ENCODE measurements at regions not wholly inside any gene's neighbourhood (a gene's known extent, or its start where the extent isn't known, plus 50 kb on each side); places are given as distances from the start of the nearest gene placed in this dataset.

GRCh38 chr9:73890685-73891277 is 606.4 kb upstream of the RORB start:
- H3K4me3 ChIP-seq: no peak overlapping the region
- no peaks in the 10 kb centered on the region for H3K4me1 ChIP-seq
- H3K27ac ChIP-seq: no peak overlapping the region
- H3K9me3 ChIP-seq: no peaks in the 10 kb centered on the region
- intact Hi-C loops (cut with DNase I): no loop called here
- H3K27me3 ChIP-seq: no peaks in the 10 kb centered on the region
- DNase-seq: no peak
- no peak for TF ChIP-seq CTCF (IDR thresholded peaks at IDR 0.05)
- no peak for TF ChIP-seq POLR2A (IDR thresholded peaks at IDR 0.05)
- H3K36me3 ChIP-seq: no peaks in the 10 kb centered on the region

DNA sequence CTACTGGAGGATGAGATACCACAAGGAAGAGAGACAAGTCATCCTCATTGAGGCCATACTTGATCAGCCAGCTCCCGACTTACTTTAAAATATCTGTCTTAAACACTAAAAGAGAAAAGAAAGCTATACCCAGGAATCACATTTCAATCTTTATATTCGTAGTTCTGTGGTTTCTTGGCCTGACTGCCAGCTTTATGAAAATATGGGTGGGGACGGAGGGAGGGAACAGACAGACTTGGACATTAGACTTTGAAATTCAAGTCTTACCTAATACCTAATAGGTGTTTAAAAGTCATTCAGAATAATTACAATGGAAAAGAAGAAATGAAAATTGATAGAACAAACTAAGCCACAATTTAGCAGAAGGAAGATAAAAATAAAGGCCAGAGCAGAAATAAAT is 604.8 kb upstream of the RORB start:
- no peak for DNase-seq
- Histone ChIP-seq H3K27ac (no peak overlapping the region), H3K4me3 (no peak overlapping the region), H3K27me3 (no peaks in the 10 kb centered on the region), H3K36me3 (no peaks in the 10 kb centered on the region), H3K9me3 (no peaks in the 10 kb centered on the region), H3K4me1 (no peaks in the 10 kb centered on the region)
- no peak for TF ChIP-seq POLR2A (IDR thresholded peaks at IDR 0.05)
- WGBS, 2 donors: 71 to 78% methylated on average over 3 of the region's 3 CpGs
- intact Hi-C loops (cut with DNase I): no loop called here

GRCh38 chr9:73893230-73893629 is 603.9 kb upstream of the RORB start:
- Histone ChIP-seq H3K4me3 (no peak overlapping the region), H3K27ac (no peak overlapping the region), H3K4me1 (no peaks in the 10 kb centered on the region)

GRCh38 chr9:73896061-73896460 is 601.1 kb upstream of the RORB start:
- Histone ChIP-seq H3K4me3 (no peak overlapping the region), H3K36me3 (no peaks in the 10 kb centered on the region), H3K9me3 (no peaks in the 10 kb centered on the region), H3K4me1 (no peaks in the 10 kb centered on the region), H3K27me3 (no peaks in the 10 kb centered on the region), H3K27ac (no peak overlapping the region)
- DNase-seq: no peak
- intact Hi-C loops (cut with DNase I): no loop called here
- 74 to 75% methylated on average over 2 of the region's 2 CpGs for WGBS, 2 donors
- TF ChIP-seq CTCF (IDR thresholded peaks at IDR 0.05) (no peak), POLR2A (IDR thresholded peaks at IDR 0.05) (no peak)

More at GRCh38 chr9:73893230-73893629, 603.9 kb upstream of the RORB start:
- intact Hi-C loops (cut with DNase I): no loop called here
- no peaks in the 10 kb centered on the region for H3K9me3 ChIP-seq
- H3K36me3 ChIP-seq: no peaks in the 10 kb centered on the region
- DNase-seq: no peak
- no peaks in the 10 kb centered on the region for H3K27me3 ChIP-seq
- TF ChIP-seq POLR2A (IDR thresholded peaks at IDR 0.05) (no peak), CTCF (IDR thresholded peaks at IDR 0.05) (no peak)

DNA sequence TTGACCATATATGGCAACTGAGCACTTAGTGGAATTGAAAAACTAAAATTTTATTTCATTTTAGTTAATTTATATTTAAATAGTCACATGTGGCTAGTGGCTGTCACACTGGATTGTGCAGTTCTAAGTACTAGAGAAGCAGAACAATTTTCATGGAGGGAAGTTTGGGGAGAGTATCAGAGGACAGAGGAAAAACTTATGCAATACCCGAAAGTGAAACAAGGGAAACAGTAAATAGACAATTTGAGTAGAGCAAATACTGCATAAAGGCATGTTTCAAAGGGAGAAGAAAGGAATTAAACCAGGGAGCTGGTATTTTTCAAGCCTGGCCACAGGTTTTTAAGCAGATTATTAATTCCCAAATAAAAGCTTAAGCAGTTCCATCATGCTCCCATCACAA is 590.5 kb upstream of the RORB start:
- no peak for DNase-seq
- no peaks in the 10 kb centered on the region for H3K9me3 ChIP-seq
- H3K4me1 ChIP-seq: no peaks in the 10 kb centered on the region
- intact Hi-C loops (cut with DNase I): no loop called here
- no peak overlapping the region for H3K27ac ChIP-seq
- no peaks in the 10 kb centered on the region for H3K27me3 ChIP-seq
- TF ChIP-seq POLR2A (IDR thresholded peaks at IDR 0.05): no peak
- no peak for TF ChIP-seq CTCF (IDR thresholded peaks at IDR 0.05)
- no peaks in the 10 kb centered on the region for H3K36me3 ChIP-seq
- 53 to 69% methylated on average over 1 of the region's 1 CpG for WGBS, 2 donors
- no peak overlapping the region for H3K4me3 ChIP-seq

DNA sequence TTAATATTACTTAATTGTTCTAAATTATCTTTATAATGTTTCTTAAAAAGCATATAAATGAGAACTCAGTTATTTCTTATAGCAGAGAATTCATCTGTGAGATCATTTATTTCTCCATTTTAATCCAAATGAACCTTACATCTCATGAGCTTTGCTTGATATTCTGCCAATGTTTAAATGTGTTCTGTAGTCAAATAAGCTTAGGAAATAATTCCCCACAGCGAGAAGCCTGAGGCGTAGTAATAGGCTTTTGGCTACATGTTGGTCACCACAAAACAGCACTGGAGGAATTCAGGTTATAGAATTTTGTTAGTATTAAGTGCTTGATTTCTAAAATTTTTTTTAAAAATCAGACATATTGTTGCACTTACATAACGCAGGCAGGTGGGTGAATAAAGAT is 585.3 kb upstream of the RORB start:
- Histone ChIP-seq H3K27ac (no peak overlapping the region), H3K4me3 (no peak overlapping the region), H3K27me3 (no peaks in the 10 kb centered on the region), H3K9me3 (no peaks in the 10 kb centered on the region), H3K4me1 (no peaks in the 10 kb centered on the region), H3K36me3 (no peaks in the 10 kb centered on the region)
- DNase-seq: no peak
- 70 to 74% methylated on average over 3 of the region's 3 CpGs for whole genome bisulfite sequencing, 2 donors
- intact Hi-C loops (cut with DNase I): no loop called here
- TF ChIP-seq POLR2A (IDR thresholded peaks at IDR 0.05) (no peak), CTCF (IDR thresholded peaks at IDR 0.05) (no peak)
